ENCODE measurements at regions not wholly inside any gene's neighbourhood (a gene's known extent, or its start where the extent isn't known, plus 50 kb on each side); places are given as distances from the start of the nearest gene placed in this dataset.

DNA sequence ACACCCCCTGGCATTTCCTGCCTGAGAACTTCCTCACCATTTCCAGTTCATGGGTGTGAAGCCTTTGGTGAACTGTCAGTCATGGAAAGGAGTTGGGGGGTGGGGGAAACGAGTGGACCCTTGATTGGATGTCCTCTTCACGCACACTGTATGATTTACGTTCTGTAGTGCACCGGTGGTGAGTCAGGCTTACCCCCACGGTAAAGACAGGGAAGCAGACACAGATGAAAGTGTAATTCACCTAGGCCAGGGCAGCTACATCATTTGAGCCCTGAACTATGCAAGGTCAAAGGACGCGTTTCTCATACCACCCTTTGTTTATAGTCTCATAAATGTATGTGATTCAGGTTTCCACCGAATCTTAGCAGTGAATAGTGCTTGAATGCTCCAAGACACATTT is 628.3 kb upstream of the PFKP start:
- no peak for TF ChIP-seq CTCF (conservative IDR thresholded peaks at IDR 0.05; ENCODE audit: low read depth, low read length)
- no peak for TF ChIP-seq EZH2phosphoT487 (IDR thresholded peaks at IDR 0.05; ENCODE audit: borderline replicate concordance, low read length)
- TF ChIP-seq EZH2 (IDR thresholded peaks at IDR 0.05; ENCODE audit: low read length, unreplicated experiment): no peak

Measured in PC-3 (cell line).